Upper lobe of left lung (tissue), 6 donors: ENCODE measurements at regions not wholly inside any gene's neighbourhood (a gene's known extent, or its start where the extent isn't known, plus 50 kb on each side); places are given as distances from the start of the nearest gene placed in this dataset.

ENCODE experiments used
- ATAC-seq, 2 donors: fragments of 200-7000 bp; cut with Tn5 transposase; one replicate each; pipeline ENCODE4 v1.9.1; 2022; ENCODE audit warnings: mild to moderate bottlenecking in 2 of 2, moderate library complexity in 2 of 2; ENCODE audit not compliant: low FRiP score in 2 of 2
- DNase-seq, 2 donors: peaks; one replicate each; pipeline ENCODE4 v3.0.0-alpha.2; 2019 to 2020
- H3K27ac ChIP-seq, 4 donors: fragments of 200-600 bp; sonication (generic); one replicate each; pipeline ENCODE4 v1.5.1; 2016 to 2019
- H3K27me3 ChIP-seq, 4 donors: fragments of 200-600 bp; sonication (generic); one replicate each; pipeline ENCODE4 v1.5.1; 2017 to 2019
- H3K36me3 ChIP-seq, 4 donors: fragments of 200-600 bp; sonication (generic); one replicate each; pipeline ENCODE4 v1.5.1; 2016 to 2019
- H3K4me1 ChIP-seq, 4 donors: fragments of 200-600 bp; sonication (generic); one replicate each; pipeline ENCODE4 v1.5.1; 2018 to 2019
- H3K4me3 ChIP-seq, 4 donors: fragments of 200-600 bp; sonication (generic); one replicate each; pipeline ENCODE4 v1.5.1; 2017 to 2019; ENCODE audit warnings: mild to moderate bottlenecking in 2 of 4, moderate library complexity in 1 of 4
- H3K9me3 ChIP-seq, 4 donors: fragments of 200-600 bp; sonication (generic); one replicate each; pipeline ENCODE4 v1.5.1; 2018 to 2019
- CTCF ChIP-seq, 6 experiments: fragments of 450-650 bp in 4 of 6; fragments of 200-600 bp in 2 of 6; sonication (generic) in 2 of 6; IDR thresholded peaks; one replicate each; pipeline ENCODE4 v1.5.1; 2016 to 2019; ENCODE audit warnings: antibody characterized with exemption in 6 of 6
- EP300 ChIP-seq, 4 donors: sonication (generic); formaldehyde crosslinking; IDR thresholded peaks; one replicate each; pipeline ENCODE4 v1.5.1; 2017; ENCODE audit warnings: antibody characterized with exemption in 4 of 4, control low read depth in 2 of 4
- POLR2A ChIP-seq, 4 donors: fragments of 450-650 bp; IDR thresholded peaks; one replicate each; pipeline ENCODE4 v1.5.1; 2016 to 2017; ENCODE audit warnings: antibody characterized with exemption in 4 of 4, mild to moderate bottlenecking in 2 of 4
- POLR2AphosphoS5 ChIP-seq, 2 donors: sonication (generic); formaldehyde crosslinking; IDR thresholded peaks; one replicate each; pipeline ENCODE4 v1.5.1; 2017; ENCODE audit warnings: antibody characterized with exemption in 2 of 2
- WGBS, 2 donors: methylation state at CpG; one replicate each; pipeline ENCODE4 v1.1.5; 2017 to 2018; 5-methylcytosine and 5-hydroxymethylcytosine counted together
- donor health status: DM: no; HTN: no; CAD: no; lungs with moderate emphysema.
- donor health status: DM: no; HTN: yes; CAD: no; lungs with severe emphysema.

- WGBS, 2 donors = 64 to 68% methylated on average over 3 of the region's 3 CpGs
- no peak for TF ChIP-seq EP300 (IDR thresholded peaks at IDR 0.05)
- no peak for TF ChIP-seq POLR2AphosphoS5 (IDR thresholded peaks at IDR 0.05)
- TF ChIP-seq CTCF (IDR thresholded peaks at IDR 0.05) = no peak
- no peak for TF ChIP-seq POLR2A (IDR thresholded peaks at IDR 0.05)
- DNase-seq = no peak
- no peak overlapping the region for H3K4me3 ChIP-seq
- ATAC-seq = no peak
- no peak overlapping the region for H3K27ac ChIP-seq
- no peaks in the 10 kb centered on the region for H3K9me3 ChIP-seq
- no peaks in the 10 kb centered on the region for H3K36me3 ChIP-seq
- no peaks in the 10 kb centered on the region for H3K27me3 ChIP-seq
- H3K4me1 ChIP-seq = no peaks in the 10 kb centered on the region
These were observed 1414.3 kb upstream of the CDH6 start for GRCh38 chr5:29779141-29779540.

GRCh38 chr5:29777373-29777772, 1416.1 kb upstream of the CDH6 start:
- DNase-seq (no peak), ATAC-seq (no peak)
- Histone ChIP-seq H3K27ac (no peak overlapping the region), H3K4me3 (no peak overlapping the region), H3K4me1 (no peaks in the 10 kb centered on the region), H3K36me3 (no peaks in the 10 kb centered on the region), H3K9me3 (no peaks in the 10 kb centered on the region), H3K27me3 (no peaks in the 10 kb centered on the region)
- 76 to 80% methylated on average over 3 of the region's 3 CpGs for WGBS, 2 donors
- TF ChIP-seq POLR2AphosphoS5 (IDR thresholded peaks at IDR 0.05) (no peak), POLR2A (IDR thresholded peaks at IDR 0.05) (no peak), CTCF (IDR thresholded peaks at IDR 0.05) (no peak), EP300 (IDR thresholded peaks at IDR 0.05) (no peak)

GRCh38 chr5:29770936-29771335, 1422.5 kb upstream of the CDH6 start:
- ATAC-seq = no peak
- Histone ChIP-seq H3K4me3 (no peak overlapping the region), H3K27me3 (no peaks in the 10 kb centered on the region), H3K36me3 (no peaks in the 10 kb centered on the region), H3K9me3 (no peaks in the 10 kb centered on the region), H3K27ac (no peak overlapping the region), H3K4me1 (no peaks in the 10 kb centered on the region)
- TF ChIP-seq CTCF (IDR thresholded peaks at IDR 0.05) (no peak), POLR2A (IDR thresholded peaks at IDR 0.05) (no peak), EP300 (IDR thresholded peaks at IDR 0.05) (no peak), POLR2AphosphoS5 (IDR thresholded peaks at IDR 0.05) (no peak)
- DNase-seq = no peak
- WGBS, 2 donors = 59 to 61% methylated on average over 2 of the region's 2 CpGs

GRCh38 chr5:29769474-29769873, 1424.0 kb upstream of the CDH6 start:
- H3K36me3 ChIP-seq = no peaks in the 10 kb centered on the region
- no peak for ATAC-seq
- H3K27ac ChIP-seq = no peak overlapping the region
- WGBS, 2 donors = 87 to 92% methylated on average over 5 of the region's 5 CpGs
- no peak overlapping the region for H3K4me3 ChIP-seq
- no peaks in the 10 kb centered on the region for H3K27me3 ChIP-seq
- no peak for TF ChIP-seq POLR2A (IDR thresholded peaks at IDR 0.05)
- TF ChIP-seq EP300 (IDR thresholded peaks at IDR 0.05) = no peak
- TF ChIP-seq POLR2AphosphoS5 (IDR thresholded peaks at IDR 0.05) = no peak
- TF ChIP-seq CTCF (IDR thresholded peaks at IDR 0.05) = no peak
- DNase-seq = no peak
- no peaks in the 10 kb centered on the region for H3K9me3 ChIP-seq
- no peaks in the 10 kb centered on the region for H3K4me1 ChIP-seq

- Histone ChIP-seq H3K27me3 (no peaks in the 10 kb centered on the region), H3K9me3 (no peaks in the 10 kb centered on the region), H3K36me3 (no peaks in the 10 kb centered on the region), H3K27ac (no peak overlapping the region), H3K4me1 (no peaks in the 10 kb centered on the region), H3K4me3 (no peak overlapping the region)
- ATAC-seq (no peak), DNase-seq (no peak)
- 43 to 44% methylated on average over 2 to 3 of the region's 3 CpGs for WGBS, 2 donors
- no peak for TF ChIP-seq POLR2AphosphoS5 (IDR thresholded peaks at IDR 0.05)
- TF ChIP-seq CTCF (IDR thresholded peaks at IDR 0.05) = no peak
- no peak for TF ChIP-seq POLR2A (IDR thresholded peaks at IDR 0.05)
- TF ChIP-seq EP300 (IDR thresholded peaks at IDR 0.05) = no peak
These were observed 1434.5 kb upstream of the CDH6 start for GRCh38 chr5:29758986-29759421.
